Natural killer cell (primary cell): ENCODE measurements at regions not wholly inside any gene's neighbourhood (a gene's known extent, or its start where the extent isn't known, plus 50 kb on each side); places are given as distances from the start of the nearest gene placed in this dataset.
"Not testable (repeated sequence)": the region's sequence is repeated elsewhere in the genome, so short reads cannot be mapped to it uniquely, and the experiment has no call there.

Experiments
- ATAC-seq, 3 donors: fragments of 150-1000 bp in 2 of 3; fragments of 200-7000 bp in 1 of 3; cut with Tn5 transposase; 1 replicate in 1 of 3; 2 replicates in 2 of 3; pipeline ENCODE4 v1.10.0; 2021; ENCODE audit warnings: mild to moderate bottlenecking in 2 of 3, moderate library complexity in 2 of 3
- DNase-seq, 2 donors: peaks; one replicate each; pipeline versions ENCODE4 v3.0.0 to v3.0.0-alpha.2; 2013 to 2021; ENCODE audit warnings: mixed read lengths in 1 of 2
- H3K27ac ChIP-seq: one replicate; pipeline ENCODE4 v1.5.1; 2013; ENCODE audit warnings: mild to moderate bottlenecking, low read length
- H3K27me3 ChIP-seq: one replicate; pipeline ENCODE4 v1.6.1; 2013; ENCODE audit warnings: low read length; ENCODE audit not compliant: control insufficient read depth, insufficient read depth
- H3K36me3 ChIP-seq: one replicate; pipeline ENCODE4 v1.6.1; 2013; ENCODE audit warnings: low read length; ENCODE audit not compliant: control insufficient read depth, insufficient read depth
- H3K4me1 ChIP-seq: one replicate; pipeline ENCODE4 v1.6.1; 2013; ENCODE audit warnings: low read length; ENCODE audit not compliant: control insufficient read depth, insufficient read depth
- H3K4me3 ChIP-seq: one replicate; pipeline ENCODE4 v1.5.1; 2013; ENCODE audit warnings: low read length
- H3K9me3 ChIP-seq: one replicate; pipeline ENCODE4 v1.6.1; 2013; ENCODE audit warnings: low read length; ENCODE audit not compliant: control insufficient read depth, insufficient read depth
- H3K27ac Mint-ChIP-seq, 2 donors: one replicate each; pipeline ENCODE4 v1.8.0; 2022; ENCODE audit warnings: mild to moderate bottlenecking in 2 of 2, mixed read lengths in 2 of 2, moderate library complexity in 1 of 2
- H3K27me3 Mint-ChIP-seq, 2 donors: one replicate each; pipeline ENCODE4 v1.8.0; 2022; ENCODE audit warnings: low read depth in 2 of 2, mixed read lengths in 2 of 2
- H3K36me3 Mint-ChIP-seq: one replicate; pipeline ENCODE4 v1.8.0; 2022; ENCODE audit warnings: mixed read lengths
- H3K4me1 Mint-ChIP-seq, 2 donors: one replicate each; pipeline ENCODE4 v1.8.0; 2022; ENCODE audit warnings: mixed read lengths in 2 of 2
- H3K4me3 Mint-ChIP-seq: one replicate; pipeline ENCODE4 v1.8.0; 2022; ENCODE audit warnings: mild to moderate bottlenecking, moderate library complexity, mixed read lengths
- H3K9me3 Mint-ChIP-seq, 2 donors: one replicate each; pipeline ENCODE4 v1.8.0; 2022; ENCODE audit warnings: mixed read lengths in 2 of 2
- CTCF ChIP-seq: fragments of 200-600 bp; IDR thresholded peaks from one replicate; pipeline ENCODE4 v1.8.0; 2022; ENCODE audit warnings: antibody characterized with exemption
- WGBS: methylation state at CpG from one replicate; pipeline ENCODE4 v1.1.7; 2013; ENCODE audit warnings: missing lambda C conversion rate; ENCODE audit not compliant: insufficient coverage; 5-methylcytosine and 5-hydroxymethylcytosine counted together
- intact Hi-C: fragments of 100-400 bp; cut with micrococcal nuclease; formaldehyde crosslinking; loops from one replicate; pipeline ENCODE4 v1.14.2; 2022

- DNase-seq, H3K4me3 Mint-ChIP-seq, H3K36me3 ChIP-seq, H3K9me3 Mint-ChIP-seq, H3K27ac Mint-ChIP-seq, H3K4me1 ChIP-seq, H3K4me1 Mint-ChIP-seq, intact Hi-C loops, H3K9me3 ChIP-seq, H3K27me3 ChIP-seq, H3K27ac ChIP-seq, H3K36me3 Mint-ChIP-seq, ATAC-seq, H3K4me3 ChIP-seq: not testable (repeated sequence)
- no CpG with 5 or more reads among the region's 4 CpGs for WGBS
- peaks cover 6 to 14% of the 10 kb centered on the region in 2 donors for H3K27me3 Mint-ChIP-seq
- peak; percentile 58 for TF ChIP-seq CTCF
These were observed 66.7 kb upstream of the XKR3 start for GRCh38 chr22:16891892-16892291.

- H3K36me3 ChIP-seq, H3K27me3 ChIP-seq, ATAC-seq, H3K27ac Mint-ChIP-seq, H3K4me3 Mint-ChIP-seq, DNase-seq, H3K4me1 ChIP-seq, H3K9me3 ChIP-seq, H3K4me3 ChIP-seq, H3K27ac ChIP-seq, H3K4me1 Mint-ChIP-seq, H3K9me3 Mint-ChIP-seq, H3K36me3 Mint-ChIP-seq, intact Hi-C loops, H3K27me3 Mint-ChIP-seq: not testable (repeated sequence)
- no CpG with 5 or more reads among the region's 1 CpG for WGBS
These were observed 51.1 kb upstream of the XKR3 start for GRCh38 chr22:16876339-16876738.
